Suprapubic skin (tissue), 4 donors: ENCODE measurements at regions not wholly inside any gene's neighbourhood (a gene's known extent, or its start where the extent isn't known, plus 50 kb on each side); places are given as distances from the start of the nearest gene placed in this dataset.

Source experiments
- DNase-seq, 2 donors: peaks; one replicate each; pipeline ENCODE4 v3.0.0-alpha.2; 2019; ENCODE audit warnings: low spot score in 2 of 2
- H3K27ac ChIP-seq: fragments of 200-600 bp; sonication (generic); one replicate; pipeline ENCODE4 v1.5.1; 2019
- H3K27me3 ChIP-seq: fragments of 200-600 bp; sonication (generic); one replicate; pipeline ENCODE4 v1.5.1; 2019
- H3K36me3 ChIP-seq: fragments of 200-600 bp; sonication (generic); one replicate; pipeline ENCODE4 v1.5.1; 2019
- H3K4me1 ChIP-seq: fragments of 200-600 bp; sonication (generic); one replicate; pipeline ENCODE4 v1.5.1; 2019
- H3K4me3 ChIP-seq: fragments of 200-600 bp; sonication (generic); one replicate; pipeline ENCODE4 v1.5.1; 2019; ENCODE audit warnings: mild to moderate bottlenecking
- H3K9me3 ChIP-seq: fragments of 200-600 bp; sonication (generic); one replicate; pipeline ENCODE4 v1.5.1; 2019
- CTCF ChIP-seq, 2 donors: fragments of 200-600 bp in 1 of 2; fragments of 450-650 bp in 1 of 2; sonication (generic) in 1 of 2; IDR thresholded peaks; one replicate each; pipeline ENCODE4 v1.5.1; 2016 to 2019; ENCODE audit warnings: antibody characterized with exemption in 2 of 2, mild to moderate bottlenecking in 1 of 2, moderate library complexity in 1 of 2
- EP300 ChIP-seq: sonication (generic); formaldehyde crosslinking; IDR thresholded peaks from one replicate; pipeline ENCODE4 v1.6.1; 2017; ENCODE audit warnings: antibody characterized with exemption
- POLR2A ChIP-seq, 2 donors: fragments of 450-650 bp; IDR thresholded peaks; one replicate each; pipeline ENCODE4 v1.6.1; 2017; ENCODE audit warnings: antibody characterized with exemption in 2 of 2, mild to moderate bottlenecking in 2 of 2, moderate library complexity in 2 of 2
- POLR2AphosphoS5 ChIP-seq, 3 donors: sonication (generic); formaldehyde crosslinking; IDR thresholded peaks; one replicate each; pipeline ENCODE4 v1.6.1; 2017; ENCODE audit warnings: antibody characterized with exemption in 3 of 3
- WGBS: methylation state at CpG from one replicate; pipeline ENCODE4 v1.1.5; 2018; 5-methylcytosine and 5-hydroxymethylcytosine counted together

DNA sequence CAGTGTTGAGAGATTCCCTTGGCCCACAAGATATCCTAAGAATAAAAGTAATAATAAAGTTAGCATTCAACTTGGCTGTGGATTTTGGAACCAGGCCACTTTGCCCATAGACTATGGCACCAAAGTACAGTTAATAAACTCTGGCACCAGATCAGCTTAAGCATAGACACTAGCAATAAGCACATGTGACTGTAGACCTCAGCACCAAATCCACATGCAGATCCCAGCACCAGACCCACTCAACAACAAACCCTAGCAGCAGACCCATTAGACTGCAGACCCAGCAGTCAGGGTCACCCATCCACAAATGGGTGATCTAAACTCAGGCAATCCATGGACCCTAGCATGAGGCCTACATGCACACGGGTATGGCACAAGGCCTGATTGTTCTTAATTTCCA, 384.8 kb upstream of the CADM2 start:
- no peak for DNase-seq
- Histone ChIP-seq H3K27me3 (no peaks in the 10 kb centered on the region), H3K4me3 (no peak overlapping the region), H3K4me1 (no peaks in the 10 kb centered on the region), H3K9me3 (peaks cover 11% of the 10 kb centered on the region), H3K27ac (no peak overlapping the region), H3K36me3 (no peaks in the 10 kb centered on the region)
- 100% methylated on average over 1 of the region's 1 CpG for WGBS
- TF ChIP-seq POLR2A (IDR thresholded peaks at IDR 0.05) (no peak), POLR2AphosphoS5 (IDR thresholded peaks at IDR 0.05) (no peak), EP300 (no peak), CTCF (IDR thresholded peaks at IDR 0.05) (no peak)

GRCh38 chr3:84586427-84586826, 372.4 kb upstream of the CADM2 start:
- no peak overlapping the region for H3K4me3 ChIP-seq
- peaks cover 3% of the 10 kb centered on the region for H3K9me3 ChIP-seq
- H3K36me3 ChIP-seq, result no peaks in the 10 kb centered on the region
- no peak for DNase-seq
- TF ChIP-seq POLR2AphosphoS5 (IDR thresholded peaks at IDR 0.05) (no peak), CTCF (IDR thresholded peaks at IDR 0.05) (no peak), POLR2A (IDR thresholded peaks at IDR 0.05) (no peak), EP300 (no peak)
- no peak overlapping the region for H3K27ac ChIP-seq
- H3K27me3 ChIP-seq, result no peaks in the 10 kb centered on the region
- 48% methylated on average over 2 of the region's 2 CpGs for WGBS
- no peaks in the 10 kb centered on the region for H3K4me1 ChIP-seq

DNA sequence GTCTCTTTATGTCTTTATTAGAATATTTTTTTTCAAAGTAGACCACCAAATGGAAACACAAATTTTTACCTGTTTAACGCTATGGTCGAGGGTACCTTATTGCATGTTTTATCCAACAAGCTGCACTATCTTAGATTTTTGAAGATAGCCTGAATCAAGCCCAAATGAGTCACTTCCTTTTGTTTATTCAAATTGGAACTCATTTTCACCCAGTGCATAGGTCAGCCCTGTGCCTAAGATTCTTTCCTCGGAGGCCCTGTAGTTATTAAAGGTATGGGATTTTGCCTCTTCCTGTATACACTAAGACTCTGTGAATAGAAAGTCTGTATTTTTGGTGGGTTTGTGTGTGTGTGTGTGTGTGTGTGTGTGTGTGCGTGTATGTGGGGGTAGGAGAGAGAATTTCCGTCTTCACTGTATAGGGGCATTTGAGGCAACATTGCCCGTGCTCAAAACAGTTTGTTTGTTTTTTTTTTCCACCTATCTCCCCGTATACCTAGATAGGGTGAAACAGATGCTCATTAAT, 358.0 kb upstream of the CADM2 start:
- Histone ChIP-seq H3K4me3 (no peak overlapping the region), H3K27me3 (no peaks in the 10 kb centered on the region), H3K36me3 (no peaks in the 10 kb centered on the region), H3K9me3 (no peaks in the 10 kb centered on the region), H3K4me1 (no peaks in the 10 kb centered on the region), H3K27ac (no peak overlapping the region)
- TF ChIP-seq POLR2A (IDR thresholded peaks at IDR 0.05) (no peak), CTCF (IDR thresholded peaks at IDR 0.05) (no peak), EP300 (no peak), POLR2AphosphoS5 (IDR thresholded peaks at IDR 0.05) (no peak)
- 85% methylated on average over 7 of the region's 7 CpGs for WGBS
- no peak for DNase-seq

DNA sequence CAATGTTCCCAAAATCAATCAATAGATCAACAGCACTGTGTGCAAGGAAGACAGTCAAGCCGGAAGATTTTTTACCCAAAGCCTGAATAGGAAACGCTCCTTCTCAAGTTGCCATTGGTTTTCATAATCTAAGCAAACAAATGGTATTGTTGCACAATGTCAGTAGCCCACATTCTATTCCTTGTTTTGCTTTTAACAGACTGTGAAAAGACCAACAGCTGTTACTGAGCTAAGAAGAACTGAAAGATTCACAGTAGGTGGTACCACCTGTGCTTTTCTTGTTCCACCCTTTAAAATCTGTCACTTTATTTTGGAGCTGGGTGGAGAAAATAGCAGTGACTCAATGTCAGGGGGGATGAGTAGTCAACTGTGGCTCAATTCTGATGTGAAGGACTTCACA, 357.5 kb upstream of the CADM2 start:
- Histone ChIP-seq H3K36me3 (no peaks in the 10 kb centered on the region), H3K27ac (no peak overlapping the region), H3K4me1 (no peaks in the 10 kb centered on the region), H3K4me3 (no peak overlapping the region), H3K9me3 (no peaks in the 10 kb centered on the region), H3K27me3 (no peaks in the 10 kb centered on the region)
- DNase-seq, result no peak
- TF ChIP-seq POLR2AphosphoS5 (IDR thresholded peaks at IDR 0.05) (no peak), EP300 (no peak), POLR2A (IDR thresholded peaks at IDR 0.05) (no peak), CTCF (IDR thresholded peaks at IDR 0.05) (no peak)
- 71% methylated on average over 2 of the region's 2 CpGs for WGBS

- Histone ChIP-seq H3K4me1 (no peaks in the 10 kb centered on the region), H3K9me3 (no peaks in the 10 kb centered on the region), H3K27me3 (no peaks in the 10 kb centered on the region), H3K36me3 (no peaks in the 10 kb centered on the region), H3K4me3 (no peak overlapping the region), H3K27ac (no peak overlapping the region)
- no peak for DNase-seq
- 60% methylated on average over 1 of the region's 1 CpG for WGBS
- no peak for TF ChIP-seq POLR2A (IDR thresholded peaks at IDR 0.05)
- TF ChIP-seq CTCF (IDR thresholded peaks at IDR 0.05), result no peak
- no peak for TF ChIP-seq EP300
- no peak for TF ChIP-seq POLR2AphosphoS5 (IDR thresholded peaks at IDR 0.05)
Observed at GRCh38 chr3:84621823-84622222, 337.0 kb upstream of the CADM2 start.
